ENCODE measurements at regions not wholly inside any gene's neighbourhood (a gene's known extent, or its start where the extent isn't known, plus 50 kb on each side); places are given as distances from the start of the nearest gene placed in this dataset.
"Not testable (repeated sequence)": the region's sequence is repeated elsewhere in the genome, so short reads cannot be mapped to it uniquely, and the experiment has no call there.

DNA sequence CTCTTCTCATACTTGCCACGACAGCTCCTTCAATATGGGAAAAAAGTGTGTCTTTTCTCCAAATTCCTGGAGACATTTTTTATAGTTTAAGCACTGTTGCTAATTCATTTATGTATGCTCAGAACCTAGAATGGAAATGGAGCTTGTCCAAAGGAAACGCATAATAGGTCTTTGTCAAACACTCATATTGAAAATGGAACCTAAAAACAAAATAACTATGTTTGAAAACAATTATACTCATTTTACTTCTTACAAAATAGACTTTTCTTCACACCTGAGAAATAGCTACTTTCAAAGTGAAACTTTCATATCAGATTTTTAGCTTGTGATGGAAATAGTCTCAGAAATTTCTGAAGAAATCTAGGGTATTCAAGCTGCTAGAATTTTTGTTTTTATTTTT lies 529.7 kb upstream of the BOD1L1 start:
- Histone ChIP-seq H3K4me3 (no peak overlapping the region), H3K27ac (no peak overlapping the region), H3K4me1 (peaks cover 0 to 5% (median 0%) of the 10 kb centered on the region in 10 experiments; a peak in 3 of 20 replicates), H3K9me3 (replicated peaks in 1 of 11) (no peaks in the 10 kb centered on the region), H3K4me2 (peak overlapping the region in 1 of 11 experiments; percentile 3; a peak in 1 of 22 replicates), H3K36me3 (no peaks in the 10 kb centered on the region), H4K20me1 (no peaks in the 10 kb centered on the region), H3K27me3 (no peaks in the 10 kb centered on the region), H3K9ac (no peak overlapping the region)
- TF ChIP-seq Cebpa-rat (IDR thresholded peaks at IDR 0.05): no peak

DNA sequence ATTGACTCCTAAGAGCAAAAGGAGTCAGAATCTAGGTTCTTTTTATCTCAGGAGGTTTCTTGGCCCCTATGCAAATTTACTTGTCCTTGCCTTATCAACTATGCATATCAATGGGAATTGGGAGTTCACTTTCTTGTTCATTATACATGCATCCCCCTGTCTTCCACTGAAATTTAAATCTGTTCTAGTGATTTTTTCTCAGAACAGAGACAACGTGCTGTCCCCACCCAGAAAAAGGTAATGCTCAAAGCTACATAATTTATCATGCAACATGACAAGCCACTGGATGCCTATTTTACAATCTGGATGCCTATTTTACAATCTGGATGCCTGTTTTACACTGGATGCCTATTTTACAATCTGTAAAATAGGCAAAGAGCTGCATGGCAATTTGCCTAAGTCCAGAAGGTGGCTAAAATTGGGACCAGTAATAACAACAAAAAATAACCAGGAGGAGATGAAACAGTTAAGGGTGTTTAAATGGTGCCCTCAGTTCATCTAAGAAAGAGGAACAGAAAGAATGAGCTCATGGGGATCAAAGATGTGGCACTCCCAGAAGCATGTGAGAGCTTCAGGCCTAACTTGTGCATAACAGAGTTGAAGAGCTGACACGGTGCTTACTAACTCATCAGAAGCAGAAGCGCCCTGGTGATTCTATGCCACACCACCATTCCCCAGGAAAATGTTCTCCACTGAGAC lies 537.8 kb upstream of the BOD1L1 start:
- Histone ChIP-seq H3K9ac (no peak overlapping the region; a peak in 2 of 22 replicates), H3K4me3 (no peak overlapping the region), H3K9me3 (replicated peaks in 1 of 11) (no peaks in the 10 kb centered on the region), H4K20me1 (no peaks in the 10 kb centered on the region), H3K27me3 (no peaks in the 10 kb centered on the region), H3K27ac (peak overlapping the region in 5 of 11 experiments; percentile 10 to 53 (median 35); a peak in 5 of 22 replicates), H3K36me3 (no peaks in the 10 kb centered on the region), H3K4me1 (peaks cover 4 to 45% (median 21%) of the 10 kb centered on the region in 10 experiments; a peak in 17 of 20 replicates), H3K4me2 (peak overlapping the region; percentile 5 to 83 (median 44); a peak in 18 of 22 replicates)
- no peak for TF ChIP-seq Cebpa-rat (IDR thresholded peaks at IDR 0.05)

DNA sequence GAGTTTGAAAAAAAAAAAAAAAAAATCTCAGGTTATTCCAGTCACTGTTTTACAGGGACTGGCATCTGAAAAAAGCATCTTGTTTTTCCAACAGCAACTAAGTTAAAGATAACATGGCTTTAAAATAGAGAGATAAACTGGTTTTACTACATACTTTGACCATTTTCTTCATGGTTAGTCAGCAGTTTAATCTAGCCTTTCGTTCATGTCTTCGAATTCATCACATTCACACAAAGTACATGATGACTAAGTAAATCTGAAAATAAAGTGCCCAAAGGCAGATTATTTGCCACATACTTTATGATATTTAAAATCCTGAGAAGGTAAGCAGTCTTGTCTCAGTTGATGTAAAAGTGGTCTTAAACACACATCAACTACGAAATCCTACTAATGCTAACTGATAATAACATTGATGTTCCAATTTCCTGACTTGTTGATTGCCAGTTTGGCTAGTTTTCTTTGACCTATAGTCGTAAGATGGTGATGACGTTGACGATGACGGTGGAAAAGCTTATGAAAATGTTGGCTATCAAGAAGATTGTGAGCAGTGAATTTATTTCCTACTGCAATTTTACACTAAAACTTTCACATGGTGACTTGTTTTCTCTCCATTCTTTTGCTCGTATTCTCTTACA lies 540.5 kb upstream of the BOD1L1 start:
- Histone ChIP-seq H4K20me1 (no peaks in the 10 kb centered on the region), H3K27ac (no peak overlapping the region), H3K9ac (no peak overlapping the region), H3K4me1 (peaks cover 4 to 45% (median 21%) of the 10 kb centered on the region in 10 experiments; a peak in 17 of 20 replicates), H3K36me3 (no peaks in the 10 kb centered on the region), H3K9me3 (replicated peaks in 1 of 11) (no peaks in the 10 kb centered on the region), H3K4me2 (peak overlapping the region in 4 of 11 experiments; percentile 44 to 80 (median 55); a peak in 5 of 22 replicates), H3K27me3 (no peaks in the 10 kb centered on the region), H3K4me3 (no peak overlapping the region)
- no peak for TF ChIP-seq Cebpa-rat (IDR thresholded peaks at IDR 0.05)

DNA sequence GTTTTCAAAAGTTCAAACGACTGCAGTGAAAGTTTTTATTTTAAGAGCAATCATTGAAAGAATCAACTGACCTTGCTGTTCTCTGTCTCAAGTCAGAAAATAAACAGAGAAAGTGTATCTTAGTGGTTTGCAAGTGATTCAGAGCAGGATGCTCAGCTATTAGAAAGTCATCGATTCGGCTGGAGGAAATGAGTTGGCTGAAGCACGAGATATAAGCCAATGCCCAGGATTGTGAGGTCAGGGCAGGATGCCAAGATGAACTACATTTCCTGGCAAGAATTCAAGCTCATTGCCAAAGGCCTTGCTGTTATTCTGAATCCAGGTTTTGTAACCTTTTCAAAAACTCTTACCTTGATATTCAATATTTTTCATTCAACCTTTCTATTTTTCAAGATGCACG lies 541.4 kb upstream of the BOD1L1 start:
- Histone ChIP-seq H3K4me3 (no peak overlapping the region), H3K4me2 (peak overlapping the region in 6 of 11 experiments; percentile 3 to 80 (median 55); a peak in 12 of 22 replicates), H4K20me1 (no peaks in the 10 kb centered on the region), H3K9ac (no peak overlapping the region), H3K4me1 (peaks cover 4 to 45% (median 21%) of the 10 kb centered on the region in 10 experiments; a peak in 17 of 20 replicates), H3K27me3 (no peaks in the 10 kb centered on the region), H3K27ac (peak overlapping the region in 1 of 11 experiments; percentile 11; a peak in 1 of 22 replicates), H3K36me3 (no peaks in the 10 kb centered on the region), H3K9me3 (replicated peaks in 1 of 11) (no peaks in the 10 kb centered on the region)
- TF ChIP-seq Cebpa-rat (IDR thresholded peaks at IDR 0.05): no peak

DNA sequence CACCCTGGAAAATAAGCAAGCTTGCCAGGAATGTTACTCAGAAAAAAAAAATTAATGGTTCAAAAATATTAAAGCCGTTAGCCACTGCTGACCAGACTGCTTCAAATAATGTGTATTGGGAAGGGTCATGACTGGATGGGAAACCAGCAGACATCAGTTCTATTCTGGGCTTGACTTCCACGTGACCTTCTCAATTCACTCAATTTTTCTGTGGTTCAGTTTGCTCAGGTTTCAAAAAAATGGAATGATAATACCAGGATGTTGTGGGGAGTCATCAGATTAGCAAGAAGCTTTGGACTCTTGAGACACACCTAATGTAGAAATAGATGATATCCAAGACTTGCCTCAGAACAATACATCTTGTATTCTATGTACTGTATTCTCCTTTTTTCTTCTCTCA lies 541.9 kb upstream of the BOD1L1 start:
- TF ChIP-seq Cebpa-rat (IDR thresholded peaks at IDR 0.05): no peak
- no peaks in the 10 kb centered on the region for H3K9me3 ChIP-seq (replicated peaks in 1 of 11)
- no peaks in the 10 kb centered on the region for H3K36me3 ChIP-seq
- H3K9ac ChIP-seq: no peak overlapping the region
- H3K27ac ChIP-seq: peak overlapping the region in 2 of 11 experiments; percentile 11 to 12; a peak in 2 of 22 replicates
- no peaks in the 10 kb centered on the region for H4K20me1 ChIP-seq
- peaks cover 4 to 45% (median 21%) of the 10 kb centered on the region in 10 experiments; a peak in 17 of 20 replicates for H3K4me1 ChIP-seq
- no peaks in the 10 kb centered on the region for H3K27me3 ChIP-seq
- H3K4me3 ChIP-seq: no peak overlapping the region
- peak overlapping the region in 6 of 11 experiments; percentile 3 to 80 (median 50); a peak in 9 of 22 replicates for H3K4me2 ChIP-seq

DNA sequence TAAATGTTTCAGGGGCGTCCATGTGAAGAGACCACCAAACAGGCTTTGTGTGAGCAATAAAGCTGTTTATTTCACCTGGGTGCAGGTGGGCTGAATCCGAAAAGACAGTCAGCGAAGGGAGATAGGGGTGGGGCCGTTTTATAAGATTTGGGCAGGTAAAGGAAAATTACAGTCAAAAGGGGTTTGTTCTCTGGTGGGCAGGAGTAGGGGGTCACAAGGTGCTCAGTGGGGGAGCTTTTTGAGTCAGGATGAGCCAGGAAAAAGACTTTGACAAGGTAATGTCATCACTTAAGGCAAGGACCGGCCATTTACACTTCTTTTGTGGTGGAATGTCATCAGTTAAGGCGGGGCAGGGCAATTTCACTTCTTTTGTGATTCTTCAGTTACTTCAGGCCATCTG lies 542.4 kb upstream of the BOD1L1 start:
- not testable (repeated sequence) for H3K9ac ChIP-seq

DNA sequence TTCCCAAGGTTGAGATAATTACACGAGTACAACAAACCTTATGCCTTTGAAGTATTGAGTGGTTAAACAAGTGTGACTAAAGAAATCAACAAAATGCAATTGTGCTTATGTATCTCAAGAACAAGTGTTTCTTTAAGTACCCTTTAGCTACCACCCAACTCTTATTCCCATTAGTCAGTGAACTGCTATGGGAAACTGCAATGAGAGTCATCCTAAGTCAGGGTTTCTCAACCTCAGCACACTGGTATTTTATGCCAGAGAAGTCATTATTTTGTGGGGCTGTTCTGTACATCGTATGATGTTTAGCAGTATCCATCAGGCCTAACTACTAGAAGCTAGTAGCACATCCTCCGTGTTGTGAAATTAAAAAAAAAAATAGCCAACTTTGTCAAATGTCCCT lies 549.1 kb upstream of the BOD1L1 start:
- TF ChIP-seq Cebpa-rat (IDR thresholded peaks at IDR 0.05): no peak
- Histone ChIP-seq H3K9me3 (replicated peaks in 1 of 11) (no peaks in the 10 kb centered on the region), H3K4me1 (peaks cover 28 to 64% (median 54%) of the 10 kb centered on the region in 10 experiments), H3K4me3 (no peak overlapping the region), H3K9ac (no peak overlapping the region), H4K20me1 (peaks cover 0 to 2% (median 0%) of the 10 kb centered on the region in 11 experiments; a peak in 1 of 22 replicates), H3K36me3 (no peaks in the 10 kb centered on the region), H3K4me2 (peak overlapping the region in 8 of 11 experiments; percentile 36 to 79 (median 70); a peak in 12 of 22 replicates), H3K27ac (no peak overlapping the region), H3K27me3 (peaks cover 0 to 35% (median 14%) of the 10 kb centered on the region in 11 experiments; a peak in 13 of 22 replicates)

More for the DNA sequence above, 542.4 kb upstream of the BOD1L1 start:
- not testable (repeated sequence) for H3K36me3 ChIP-seq; H3K4me3 ChIP-seq; H3K27me3 ChIP-seq; H3K9me3 ChIP-seq (replicated peaks in 1 of 11); H4K20me1 ChIP-seq
- peaks cover 4 to 43% (median 21%) of the 10 kb centered on the region in 10 experiments; a peak in 17 of 20 replicates for H3K4me1 ChIP-seq
- H3K27ac ChIP-seq: peak overlapping the region in 1 of 11 experiments; percentile 12; a peak in 2 of 22 replicates
- peak overlapping the region in 2 of 11 experiments; percentile 55 to 80; a peak in 2 of 22 replicates for H3K4me2 ChIP-seq

DNA sequence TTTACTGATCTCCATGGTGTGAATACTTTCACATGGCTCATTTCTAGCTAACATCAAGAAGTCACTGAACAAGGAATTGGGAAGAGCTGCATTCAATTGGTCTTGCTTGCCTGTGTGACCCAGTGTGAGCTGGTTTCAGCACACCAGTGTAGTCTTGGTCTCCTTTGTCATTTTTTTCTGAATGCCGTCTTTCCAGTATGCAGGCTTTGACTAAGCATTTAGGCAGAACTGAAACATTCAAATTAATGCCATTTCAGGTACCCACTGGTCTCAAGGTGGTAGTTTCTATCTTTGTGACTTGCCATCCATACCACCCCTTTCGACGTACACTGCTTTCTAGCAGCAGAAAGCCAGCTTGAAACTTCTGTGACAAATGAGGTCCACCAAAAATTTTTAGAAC lies 550.5 kb upstream of the BOD1L1 start:
- no peak for TF ChIP-seq Cebpa-rat (IDR thresholded peaks at IDR 0.05)
- Histone ChIP-seq H4K20me1 (peaks cover 0 to 8% (median 0%) of the 10 kb centered on the region in 11 experiments; a peak in 4 of 22 replicates), H3K4me3 (no peak overlapping the region; a peak in 1 of 20 replicates), H3K9ac (peak overlapping the region in 3 of 11 experiments; percentile 4 to 24 (median 12); a peak in 2 of 22 replicates), H3K9me3 (replicated peaks in 1 of 11) (no peaks in the 10 kb centered on the region), H3K27me3 (peaks cover 0 to 41% (median 18%) of the 10 kb centered on the region in 11 experiments; a peak in 15 of 22 replicates), H3K36me3 (no peaks in the 10 kb centered on the region), H3K4me2 (peak overlapping the region; percentile 63 to 81 (median 73)), H3K27ac (peak overlapping the region in 9 of 11 experiments; percentile 15 to 46 (median 37); a peak in 17 of 22 replicates), H3K4me1 (peaks cover 42 to 78% (median 67%) of the 10 kb centered on the region in 10 experiments)

DNA sequence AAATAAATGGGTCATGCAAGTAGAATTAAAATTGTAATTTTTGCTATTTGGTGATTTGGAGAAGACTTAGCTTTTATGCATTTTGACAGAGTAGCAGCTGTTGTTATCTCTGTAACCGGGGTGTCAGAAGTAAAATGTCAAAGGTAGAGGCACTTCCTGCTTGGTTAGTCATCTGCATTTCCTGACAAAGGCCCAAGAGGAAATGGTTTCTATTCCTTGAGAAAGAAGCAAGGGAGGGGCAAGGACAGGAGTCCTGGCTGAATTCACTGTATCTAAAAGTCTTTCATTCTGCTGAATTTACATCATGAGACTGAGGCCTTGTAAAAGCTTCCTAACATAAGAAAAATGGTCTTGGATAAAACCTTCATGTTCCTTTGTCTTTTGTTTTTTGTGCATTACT lies 550.9 kb upstream of the BOD1L1 start:
- H3K27me3 ChIP-seq: peaks cover 0 to 45% (median 20%) of the 10 kb centered on the region in 11 experiments; a peak in 16 of 22 replicates
- H3K36me3 ChIP-seq: no peaks in the 10 kb centered on the region
- H3K4me1 ChIP-seq: peaks cover 42 to 78% (median 67%) of the 10 kb centered on the region in 10 experiments
- TF ChIP-seq Cebpa-rat (IDR thresholded peaks at IDR 0.05): no peak
- no peaks in the 10 kb centered on the region for H3K9me3 ChIP-seq (replicated peaks in 1 of 11)
- H3K4me2 ChIP-seq: peak overlapping the region; percentile 63 to 81 (median 73)
- no peak overlapping the region; a peak in 1 of 20 replicates for H3K4me3 ChIP-seq
- peak overlapping the region in 2 of 11 experiments; percentile 4 to 24; a peak in 2 of 22 replicates for H3K9ac ChIP-seq
- H3K27ac ChIP-seq: peak overlapping the region in 8 of 11 experiments; percentile 28 to 46 (median 39); a peak in 12 of 22 replicates
- H4K20me1 ChIP-seq: peaks cover 0 to 8% (median 0%) of the 10 kb centered on the region in 11 experiments; a peak in 4 of 22 replicates

Measured in BLaER1 treated with 17β-estradiol and CSF1 and Interleukin-3, amounts not matched to agents 10 nM and 100 nM (cell line).